GM23338 (cell line): ENCODE measurements at regions not wholly inside any gene's neighbourhood (a gene's known extent, or its start where the extent isn't known, plus 50 kb on each side); places are given as distances from the start of the nearest gene placed in this dataset.

Experiments
- ATAC-seq: fragments of 200-7000 bp; cut with Tn5 transposase; 3 replicates; pipeline ENCODE4 v1.9.1; 2020
- DNase-seq: peaks from one replicate; pipeline ENCODE4 v3.0.0-alpha.2; 2015; ENCODE audit warnings: low spot score
- H2AFZ ChIP-seq: fragments of 200-600 bp; sonication (generic); 2 replicates; pipeline ENCODE4 v1.8.0; 2016; ENCODE audit warnings: antibody characterized with exemption, mild to moderate bottlenecking, moderate library complexity
- H3F3A ChIP-seq: fragments of 200-600 bp; sonication (generic); replicated peaks from 2 replicates; pipeline ENCODE4 v1.8.0; 2017; ENCODE audit warnings: antibody characterized with exemption, mixed run types, low read depth
- H3K27ac ChIP-seq: fragments of 200-600 bp; sonication (generic); 2 replicates; pipeline ENCODE4 v1.6.1; 2016; ENCODE audit warnings: low read depth
- H3K27me3 ChIP-seq: fragments of 200-600 bp; sonication (generic); 2 replicates; pipeline ENCODE4 v1.8.0; 2016; ENCODE audit warnings: mild to moderate bottlenecking, mixed run types, moderate library complexity; ENCODE audit not compliant: insufficient read depth
- H3K36me3 ChIP-seq: fragments of 200-600 bp; sonication (generic); 2 replicates; pipeline ENCODE4 v1.8.0; 2016; ENCODE audit warnings: mild to moderate bottlenecking; ENCODE audit not compliant: insufficient read depth
- H3K4me1 ChIP-seq: fragments of 200-600 bp; sonication (generic); 2 replicates; pipeline ENCODE4 v1.8.0; 2016; ENCODE audit warnings: mild to moderate bottlenecking, moderate library complexity; ENCODE audit not compliant: insufficient read depth
- H3K4me2 ChIP-seq: fragments of 200-600 bp; sonication (generic); 2 replicates; pipeline ENCODE4 v1.7.1; 2017; ENCODE audit warnings: mixed run types
- H3K4me3 ChIP-seq: fragments of 200-600 bp; sonication (generic); 2 replicates; pipeline ENCODE4 v1.6.1; 2016; ENCODE audit warnings: mixed run types
- H3K79me2 ChIP-seq: fragments of 200-600 bp; sonication (generic); replicated peaks from 2 replicates; pipeline ENCODE4 v1.8.0; 2017; ENCODE audit warnings: mild to moderate bottlenecking; ENCODE audit not compliant: insufficient read depth
- H3K9me2 ChIP-seq: fragments of 200-600 bp; sonication (generic); 2 replicates; pipeline ENCODE4 v1.8.0; 2017; ENCODE audit not compliant: insufficient read depth
- H4K20me1 ChIP-seq: fragments of 200-600 bp; sonication (generic); replicated peaks from 2 replicates; pipeline ENCODE4 v1.8.0; 2017; ENCODE audit warnings: mild to moderate bottlenecking; ENCODE audit not compliant: insufficient read depth
- H3K27ac Mint-ChIP-seq: 2 replicates; pipeline ENCODE4 v1.8.0; 2020; ENCODE audit warnings: inconsistent platforms, mild to moderate bottlenecking, moderate library complexity, mixed read lengths
- H3K27me3 Mint-ChIP-seq: 3 replicates; pipeline ENCODE4 v1.8.0; 2022; ENCODE audit warnings: low read depth, mild to moderate bottlenecking, moderate library complexity, mixed read lengths, inconsistent platforms; ENCODE audit not compliant: insufficient read depth, poor library complexity
- H3K36me3 Mint-ChIP-seq: 3 replicates; pipeline ENCODE4 v1.8.0; 2021; ENCODE audit warnings: low read depth, mild to moderate bottlenecking, inconsistent platforms, moderate library complexity, mixed read lengths
- H3K4me1 Mint-ChIP-seq: 3 replicates; pipeline ENCODE4 v1.8.0; 2020; ENCODE audit warnings: mild to moderate bottlenecking, inconsistent platforms, mixed read lengths
- H3K4me3 Mint-ChIP-seq: 3 replicates; pipeline ENCODE4 v1.8.0; 2021; ENCODE audit warnings: moderate library complexity, mild to moderate bottlenecking, inconsistent platforms, mixed read lengths
- H3K9me3 Mint-ChIP-seq: 3 replicates; pipeline ENCODE4 v1.8.0; 2020; ENCODE audit warnings: moderate library complexity, mild to moderate bottlenecking, inconsistent platforms, mixed read lengths
- CREB1 ChIP-seq: fragments of 250-450 bp; sonication (Bioruptor Pico); IDR thresholded peaks from 2 replicates; pipeline ENCODE4 v1.5.0; 2020; ENCODE audit warnings: low read depth, mild to moderate bottlenecking, moderate library complexity
- CTCF ChIP-seq, 2 experiments: fragments of 200-600 bp in 1 of 2; sonication (generic) in 1 of 2; conservative IDR thresholded peaks; 2 replicates each; pipeline versions ENCODE4 v1.5.1 to v1.6.1; 2016 to 2017; ENCODE audit warnings: antibody characterized with exemption in 2 of 2, low read depth in 2 of 2, mild to moderate bottlenecking in 2 of 2, moderate library complexity in 1 of 2
- ETS1 ChIP-seq: IDR thresholded peaks from 2 replicates; pipeline ENCODE4 v1.6.1; 2016; ENCODE audit warnings: antibody characterized with exemption
- EZH2 ChIP-seq: fragments of 200-600 bp; sonication (generic); IDR thresholded peaks from one replicate; pipeline ENCODE4 v1.8.0; 2017; ENCODE audit warnings: antibody characterized with exemption, mild to moderate bottlenecking, low read depth; ENCODE audit not compliant: unreplicated experiment
- EZH2phosphoT487 ChIP-seq: fragments of 200-600 bp; sonication (generic); IDR thresholded peaks from one replicate; pipeline ENCODE4 v1.8.1; 2018; ENCODE audit warnings: antibody characterized with exemption; ENCODE audit not compliant: unreplicated experiment
- JUNB ChIP-seq: IDR thresholded peaks from one replicate; pipeline ENCODE4 v1.6.1; 2016; ENCODE audit warnings: antibody characterized with exemption; ENCODE audit not compliant: unreplicated experiment
- NANOG ChIP-seq: IDR thresholded peaks from 2 replicates; pipeline ENCODE4 v1.6.1; 2016; ENCODE audit warnings: antibody characterized with exemption, borderline replicate concordance
- POLR2AphosphoS5 ChIP-seq: IDR thresholded peaks from 2 replicates; pipeline ENCODE4 v1.6.1; 2016; ENCODE audit warnings: antibody characterized with exemption, low read depth
- STAT1 ChIP-seq: IDR thresholded peaks from one replicate; pipeline ENCODE4 v1.6.1; 2016; ENCODE audit warnings: antibody characterized with exemption; ENCODE audit not compliant: unreplicated experiment
- ZNF331 ChIP-seq: fragments of 250-450 bp; sonication (Bioruptor Pico); IDR thresholded peaks from 2 replicates; pipeline ENCODE4 v1.5.0; 2020; ENCODE audit warnings: low read depth, mild to moderate bottlenecking, moderate library complexity
- TF ChIP-seq, protein P1 (sequence below): IDR thresholded peaks from one replicate; pipeline ENCODE4 v1.6.1; 2018; ENCODE audit warnings: antibody characterized with exemption; ENCODE audit not compliant: unreplicated experiment
- TF ChIP-seq, protein P2 (sequence below): fragments of 250-450 bp; sonication (Bioruptor Pico); IDR thresholded peaks from 2 replicates; pipeline ENCODE4 v1.5.0; 2020; ENCODE audit warnings: mild to moderate bottlenecking, moderate library complexity

DNA sequence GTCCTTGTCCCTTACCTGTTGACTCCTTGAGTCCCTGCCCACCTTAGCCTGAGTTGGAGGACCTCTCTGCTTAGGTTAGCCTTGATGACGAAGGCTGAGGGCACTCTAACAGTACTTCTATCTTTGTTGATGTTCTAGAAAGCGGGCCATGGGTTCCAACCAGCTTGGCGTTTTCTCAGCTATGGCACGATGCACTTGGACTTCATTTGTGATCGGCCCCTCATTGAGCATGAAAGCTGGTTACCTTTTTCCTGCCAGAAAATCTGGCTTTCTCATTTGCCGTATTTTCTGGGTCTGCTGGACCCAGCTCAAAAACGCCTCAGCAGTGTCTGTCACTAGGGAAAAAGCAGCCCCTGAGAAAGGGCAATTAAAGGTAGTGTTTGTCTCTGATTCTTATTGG is 290.8 kb downstream of the EMP1 start (continued):
- TF ChIP-seq ZNF331 (CRISPR knock-in tag) = no peak
- TF ChIP-seq STAT1 = no peak

DNA sequence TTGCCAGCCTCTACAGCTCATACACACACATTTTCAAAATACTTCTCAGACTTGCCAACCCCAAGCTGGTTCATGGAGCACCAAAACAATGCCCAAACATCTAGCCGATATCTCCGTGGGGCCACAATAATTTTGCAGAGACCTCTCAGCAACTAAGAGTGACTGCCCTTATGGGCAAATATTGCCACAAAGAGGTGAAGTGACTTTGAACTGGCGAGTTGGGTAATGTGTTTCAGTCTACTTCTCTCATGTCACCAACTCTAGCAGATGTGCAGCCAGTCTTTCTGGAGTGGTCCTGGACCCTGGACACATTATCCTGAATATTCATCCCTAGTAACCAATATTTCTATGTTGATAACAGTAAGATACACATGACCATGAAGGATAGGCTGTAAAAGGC is 290.3 kb downstream of the EMP1 start:
- H3K4me3 ChIP-seq = no peak overlapping the region
- H3K4me1 Mint-ChIP-seq = no peaks in the 10 kb centered on the region
- H3K4me1 ChIP-seq = no peaks in the 10 kb centered on the region
- H3K36me3 ChIP-seq = no peaks in the 10 kb centered on the region
- no peak for ATAC-seq
- H3K9me3 Mint-ChIP-seq = no peaks in the 10 kb centered on the region
- H4K20me1 ChIP-seq = no peaks in the 10 kb centered on the region
- no peak overlapping the region for H2AFZ ChIP-seq
- DNase-seq = no peak
- H3K4me3 Mint-ChIP-seq = no peak overlapping the region
- no peak overlapping the region for H3K27ac ChIP-seq
- no peaks in the 10 kb centered on the region for H3F3A ChIP-seq
- H3K27me3 Mint-ChIP-seq = peaks cover 1% of the 10 kb centered on the region
- no peak overlapping the region for H3K27ac Mint-ChIP-seq
- no peaks in the 10 kb centered on the region for H3K36me3 Mint-ChIP-seq
- no peaks in the 10 kb centered on the region for H3K79me2 ChIP-seq
- H3K27me3 ChIP-seq = no peaks in the 10 kb centered on the region
- 0 out of 2 replicates have a peak, but pooled peaks cover 3% of the 10 kb centered on the region for H3K9me2 ChIP-seq
- no peak for TF ChIP-seq ZNF331 (CRISPR knock-in tag)
- no peak for TF ChIP-seq CREB1 (CRISPR knock-in tag)
- no peak for TF ChIP-seq EZH2phosphoT487
- no peak for TF ChIP-seq JUNB
- TF ChIP-seq EZH2 = no peak
- no peak for TF ChIP-seq NANOG
- TF ChIP-seq, protein P1, sequence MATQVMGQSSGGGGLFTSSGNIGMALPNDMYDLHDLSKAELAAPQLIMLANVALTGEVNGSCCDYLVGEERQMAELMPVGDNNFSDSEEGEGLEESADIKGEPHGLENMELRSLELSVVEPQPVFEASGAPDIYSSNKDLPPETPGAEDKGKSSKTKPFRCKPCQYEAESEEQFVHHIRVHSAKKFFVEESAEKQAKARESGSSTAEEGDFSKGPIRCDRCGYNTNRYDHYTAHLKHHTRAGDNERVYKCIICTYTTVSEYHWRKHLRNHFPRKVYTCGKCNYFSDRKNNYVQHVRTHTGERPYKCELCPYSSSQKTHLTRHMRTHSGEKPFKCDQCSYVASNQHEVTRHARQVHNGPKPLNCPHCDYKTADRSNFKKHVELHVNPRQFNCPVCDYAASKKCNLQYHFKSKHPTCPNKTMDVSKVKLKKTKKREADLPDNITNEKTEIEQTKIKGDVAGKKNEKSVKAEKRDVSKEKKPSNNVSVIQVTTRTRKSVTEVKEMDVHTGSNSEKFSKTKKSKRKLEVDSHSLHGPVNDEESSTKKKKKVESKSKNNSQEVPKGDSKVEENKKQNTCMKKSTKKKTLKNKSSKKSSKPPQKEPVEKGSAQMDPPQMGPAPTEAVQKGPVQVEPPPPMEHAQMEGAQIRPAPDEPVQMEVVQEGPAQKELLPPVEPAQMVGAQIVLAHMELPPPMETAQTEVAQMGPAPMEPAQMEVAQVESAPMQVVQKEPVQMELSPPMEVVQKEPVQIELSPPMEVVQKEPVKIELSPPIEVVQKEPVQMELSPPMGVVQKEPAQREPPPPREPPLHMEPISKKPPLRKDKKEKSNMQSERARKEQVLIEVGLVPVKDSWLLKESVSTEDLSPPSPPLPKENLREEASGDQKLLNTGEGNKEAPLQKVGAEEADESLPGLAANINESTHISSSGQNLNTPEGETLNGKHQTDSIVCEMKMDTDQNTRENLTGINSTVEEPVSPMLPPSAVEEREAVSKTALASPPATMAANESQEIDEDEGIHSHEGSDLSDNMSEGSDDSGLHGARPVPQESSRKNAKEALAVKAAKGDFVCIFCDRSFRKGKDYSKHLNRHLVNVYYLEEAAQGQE = no peak
- no peak for TF ChIP-seq ETS1
- no peak for TF ChIP-seq STAT1
- no peak for TF ChIP-seq POLR2AphosphoS5
- TF ChIP-seq, protein P2, sequence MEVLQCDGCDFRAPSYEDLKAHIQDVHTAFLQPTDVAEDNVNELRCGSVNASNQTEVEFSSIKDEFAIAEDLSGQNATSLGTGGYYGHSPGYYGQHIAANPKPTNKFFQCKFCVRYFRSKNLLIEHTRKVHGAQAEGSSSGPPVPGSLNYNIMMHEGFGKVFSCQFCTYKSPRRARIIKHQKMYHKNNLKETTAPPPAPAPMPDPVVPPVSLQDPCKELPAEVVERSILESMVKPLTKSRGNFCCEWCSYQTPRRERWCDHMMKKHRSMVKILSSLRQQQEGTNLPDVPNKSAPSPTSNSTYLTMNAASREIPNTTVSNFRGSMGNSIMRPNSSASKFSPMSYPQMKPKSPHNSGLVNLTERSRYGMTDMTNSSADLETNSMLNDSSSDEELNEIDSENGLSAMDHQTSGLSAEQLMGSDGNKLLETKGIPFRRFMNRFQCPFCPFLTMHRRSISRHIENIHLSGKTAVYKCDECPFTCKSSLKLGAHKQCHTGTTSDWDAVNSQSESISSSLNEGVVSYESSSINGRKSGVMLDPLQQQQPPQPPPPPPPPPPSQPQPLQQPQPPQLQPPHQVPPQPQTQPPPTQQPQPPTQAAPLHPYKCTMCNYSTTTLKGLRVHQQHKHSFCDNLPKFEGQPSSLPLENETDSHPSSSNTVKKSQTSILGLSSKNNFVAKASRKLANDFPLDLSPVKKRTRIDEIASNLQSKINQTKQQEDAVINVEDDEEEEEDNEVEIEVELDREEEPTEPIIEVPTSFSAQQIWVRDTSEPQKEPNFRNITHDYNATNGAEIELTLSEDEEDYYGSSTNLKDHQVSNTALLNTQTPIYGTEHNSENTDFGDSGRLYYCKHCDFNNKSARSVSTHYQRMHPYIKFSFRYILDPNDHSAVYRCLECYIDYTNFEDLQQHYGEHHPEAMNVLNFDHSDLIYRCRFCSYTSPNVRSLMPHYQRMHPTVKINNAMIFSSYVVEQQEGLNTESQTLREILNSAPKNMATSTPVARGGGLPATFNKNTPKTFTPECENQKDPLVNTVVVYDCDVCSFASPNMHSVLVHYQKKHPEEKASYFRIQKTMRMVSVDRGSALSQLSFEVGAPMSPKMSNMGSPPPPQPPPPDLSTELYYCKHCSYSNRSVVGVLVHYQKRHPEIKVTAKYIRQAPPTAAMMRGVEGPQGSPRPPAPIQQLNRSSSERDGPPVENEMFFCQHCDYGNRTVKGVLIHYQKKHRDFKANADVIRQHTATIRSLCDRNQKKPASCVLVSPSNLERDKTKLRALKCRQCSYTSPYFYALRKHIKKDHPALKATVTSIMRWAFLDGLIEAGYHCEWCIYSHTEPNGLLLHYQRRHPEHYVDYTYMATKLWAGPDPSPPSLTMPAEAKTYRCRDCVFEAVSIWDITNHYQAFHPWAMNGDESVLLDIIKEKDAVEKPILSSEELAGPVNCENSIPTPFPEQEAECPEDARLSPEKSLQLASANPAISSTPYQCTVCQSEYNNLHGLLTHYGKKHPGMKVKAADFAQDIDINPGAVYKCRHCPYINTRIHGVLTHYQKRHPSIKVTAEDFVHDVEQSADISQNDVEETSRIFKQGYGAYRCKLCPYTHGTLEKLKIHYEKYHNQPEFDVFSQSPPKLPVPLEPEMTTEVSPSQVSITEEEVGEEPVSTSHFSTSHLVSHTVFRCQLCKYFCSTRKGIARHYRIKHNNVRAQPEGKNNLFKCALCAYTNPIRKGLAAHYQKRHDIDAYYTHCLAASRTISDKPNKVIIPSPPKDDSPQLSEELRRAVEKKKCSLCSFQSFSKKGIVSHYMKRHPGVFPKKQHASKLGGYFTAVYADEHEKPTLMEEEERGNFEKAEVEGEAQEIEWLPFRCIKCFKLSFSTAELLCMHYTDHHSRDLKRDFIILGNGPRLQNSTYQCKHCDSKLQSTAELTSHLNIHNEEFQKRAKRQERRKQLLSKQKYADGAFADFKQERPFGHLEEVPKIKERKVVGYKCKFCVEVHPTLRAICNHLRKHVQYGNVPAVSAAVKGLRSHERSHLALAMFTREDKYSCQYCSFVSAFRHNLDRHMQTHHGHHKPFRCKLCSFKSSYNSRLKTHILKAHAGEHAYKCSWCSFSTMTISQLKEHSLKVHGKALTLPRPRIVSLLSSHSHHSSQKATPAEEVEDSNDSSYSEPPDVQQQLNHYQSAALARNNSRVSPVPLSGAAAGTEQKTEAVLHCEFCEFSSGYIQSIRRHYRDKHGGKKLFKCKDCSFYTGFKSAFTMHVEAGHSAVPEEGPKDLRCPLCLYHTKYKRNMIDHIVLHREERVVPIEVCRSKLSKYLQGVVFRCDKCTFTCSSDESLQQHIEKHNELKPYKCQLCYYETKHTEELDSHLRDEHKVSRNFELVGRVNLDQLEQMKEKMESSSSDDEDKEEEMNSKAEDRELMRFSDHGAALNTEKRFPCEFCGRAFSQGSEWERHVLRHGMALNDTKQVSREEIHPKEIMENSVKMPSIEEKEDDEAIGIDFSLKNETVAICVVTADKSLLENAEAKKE (CRISPR knock-in tag) = no peak
- no peak for TF ChIP-seq CTCF (conservative IDR thresholded peaks at IDR 0.05; ENCODE audit: low read depth in 2 of 2)
- no peak overlapping the region for H3K4me2 ChIP-seq
